ENCODE measurements at regions not wholly inside any gene's neighbourhood (a gene's known extent, or its start where the extent isn't known, plus 50 kb on each side); places are given as distances from the start of the nearest gene placed in this dataset.

DNA sequence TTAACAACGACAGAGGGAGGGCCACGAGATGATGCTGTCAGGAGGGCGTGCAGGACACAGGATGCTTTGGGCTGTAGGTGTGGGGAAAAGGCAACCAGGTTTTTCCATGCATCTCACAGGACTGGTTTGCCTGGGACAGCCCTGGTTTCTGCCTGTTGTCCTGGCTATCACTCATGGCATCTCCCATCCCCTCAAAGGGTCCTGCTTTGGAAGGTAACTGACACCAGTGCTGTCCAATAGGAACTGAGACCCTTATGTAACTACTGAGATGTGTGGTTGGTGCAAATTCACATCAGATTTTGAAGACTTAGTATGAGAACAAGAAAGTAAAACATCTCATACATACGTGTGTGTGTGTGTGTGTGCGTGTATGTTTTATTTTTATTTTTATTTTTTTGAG lies 144.2 kb downstream of the URI1 start (continued):
- TF ChIP-seq TCF12 (IDR thresholded peaks at IDR 0.05; ENCODE audit: low read depth, low read length), result no peak
- TF ChIP-seq HDAC6 (IDR thresholded peaks at IDR 0.05; ENCODE audit: low read depth, low read length), result no peak
- TF ChIP-seq BACH1 (IDR thresholded peaks at IDR 0.05; ENCODE audit: low read length), result no peak

Measured in H1 (cell line).